Loucy (cell line): ENCODE measurements at regions not wholly inside any gene's neighbourhood (a gene's known extent, or its start where the extent isn't known, plus 50 kb on each side); places are given as distances from the start of the nearest gene placed in this dataset.

Experiments used
- H2AFZ ChIP-seq: fragments of 200-600 bp; sonication (generic); 2 replicates; pipeline ENCODE4 v1.6.0; 2016; ENCODE audit warnings: antibody characterized with exemption, mild to moderate bottlenecking, low read length, moderate library complexity
- H3F3A ChIP-seq: fragments of 200-600 bp; 2 replicates; pipeline ENCODE4 v1.6.0; 2016; ENCODE audit warnings: antibody characterized with exemption, low read depth, mild to moderate bottlenecking
- H3K27me3 ChIP-seq: fragments of 200-600 bp; sonication (generic); 2 replicates; pipeline ENCODE4 v1.6.1; 2014; ENCODE audit warnings: low read length, mild to moderate bottlenecking; ENCODE audit not compliant: insufficient read depth, poor library complexity, severe bottlenecking
- H3K36me3 ChIP-seq: fragments of 200-600 bp; sonication (generic); 2 replicates; pipeline ENCODE4 v1.6.1; 2016; ENCODE audit warnings: low read length; ENCODE audit not compliant: insufficient read depth
- H3K4me1 ChIP-seq: fragments of 200-600 bp; sonication (generic); 2 replicates; pipeline ENCODE4 v1.5.1; 2014; ENCODE audit warnings: low read length, mild to moderate bottlenecking; ENCODE audit not compliant: insufficient read depth, poor library complexity, severe bottlenecking
- H3K4me2 ChIP-seq: fragments of 200-600 bp; sonication (generic); 2 replicates; pipeline ENCODE4 v1.6.0; 2014; ENCODE audit warnings: antibody characterized with exemption, low read length, low read depth, mild to moderate bottlenecking; ENCODE audit not compliant: poor library complexity, severe bottlenecking
- H3K4me3 ChIP-seq: fragments of 200-600 bp; sonication (generic); 2 replicates; pipeline ENCODE4 v1.5.1; 2014; ENCODE audit warnings: low read length, mild to moderate bottlenecking, mixed read lengths; ENCODE audit not compliant: poor library complexity, severe bottlenecking
- H3K79me2 ChIP-seq: fragments of 200-600 bp; sonication (generic); 2 replicates; pipeline ENCODE4 v1.6.1; 2014; ENCODE audit warnings: low read length; ENCODE audit not compliant: insufficient read depth
- H3K9ac ChIP-seq: fragments of 200-600 bp; sonication (generic); 2 replicates; pipeline ENCODE4 v1.6.0; 2014; ENCODE audit warnings: mild to moderate bottlenecking, low read depth, low read length, moderate library complexity; ENCODE audit not compliant: poor library complexity, severe bottlenecking
- H3K9me2 ChIP-seq: fragments of 200-600 bp; sonication (generic); replicated peaks from 2 replicates; pipeline ENCODE4 v1.6.1; 2016; ENCODE audit warnings: low read depth, low read length, mixed read lengths
- H3K9me3 ChIP-seq: fragments of 200-600 bp; sonication (generic); 2 replicates; pipeline ENCODE4 v1.6.1; 2014; ENCODE audit warnings: mild to moderate bottlenecking, antibody characterized with exemption, low read length, low read depth; ENCODE audit not compliant: insufficient read depth
- H4K20me1 ChIP-seq: fragments of 200-600 bp; sonication (generic); 2 replicates; pipeline ENCODE4 v1.6.0; 2014; ENCODE audit warnings: antibody characterized with exemption, low read length, mild to moderate bottlenecking; ENCODE audit not compliant: insufficient read depth, poor library complexity, severe bottlenecking
- CTCF ChIP-seq: fragments of 200-600 bp; sonication (generic); conservative IDR thresholded peaks from 2 replicates; pipeline ENCODE4 v1.5.1; 2014; ENCODE audit warnings: mild to moderate bottlenecking, antibody characterized with exemption, low read length
- EZH2phosphoT487 ChIP-seq: fragments of 200-600 bp; IDR thresholded peaks from 2 replicates; pipeline ENCODE4 v1.6.1; 2018; ENCODE audit warnings: antibody characterized with exemption, mild to moderate bottlenecking, moderate library complexity, borderline replicate concordance

DNA sequence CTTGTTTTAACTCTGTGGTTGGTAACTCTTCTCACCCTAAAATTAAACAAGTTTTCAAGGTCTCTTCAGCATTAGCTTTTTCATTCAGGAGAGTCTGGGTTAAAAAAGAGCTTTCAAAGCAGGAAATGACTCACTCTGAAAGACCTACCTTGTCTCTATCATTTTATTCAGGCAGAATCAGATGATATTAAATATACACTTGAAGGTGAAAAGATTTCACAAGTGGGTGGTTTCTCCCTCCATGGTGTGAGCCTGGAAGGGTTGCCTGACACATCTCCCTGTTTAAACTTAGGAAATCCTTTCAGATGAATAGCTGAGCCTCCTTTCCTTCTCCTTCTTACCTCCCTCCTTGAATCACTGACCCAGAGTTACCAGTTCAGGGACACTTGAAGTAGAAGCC, 1402.0 kb upstream of the PIK3C3 start:
- Histone ChIP-seq H3F3A (no peaks in the 10 kb centered on the region), H3K79me2 (no peaks in the 10 kb centered on the region), H2AFZ (no peak overlapping the region), H3K27me3 (no peaks in the 10 kb centered on the region), H3K9me2 (no peaks in the 10 kb centered on the region), H3K4me2 (no peak overlapping the region), H3K36me3 (no peaks in the 10 kb centered on the region), H3K9me3 (no peaks in the 10 kb centered on the region), H3K4me3 (no peak overlapping the region), H3K4me1 (no peaks in the 10 kb centered on the region), H3K9ac (no peak overlapping the region), H4K20me1 (no peaks in the 10 kb centered on the region)
- TF ChIP-seq EZH2phosphoT487 (no peak), CTCF (no peak)

DNA sequence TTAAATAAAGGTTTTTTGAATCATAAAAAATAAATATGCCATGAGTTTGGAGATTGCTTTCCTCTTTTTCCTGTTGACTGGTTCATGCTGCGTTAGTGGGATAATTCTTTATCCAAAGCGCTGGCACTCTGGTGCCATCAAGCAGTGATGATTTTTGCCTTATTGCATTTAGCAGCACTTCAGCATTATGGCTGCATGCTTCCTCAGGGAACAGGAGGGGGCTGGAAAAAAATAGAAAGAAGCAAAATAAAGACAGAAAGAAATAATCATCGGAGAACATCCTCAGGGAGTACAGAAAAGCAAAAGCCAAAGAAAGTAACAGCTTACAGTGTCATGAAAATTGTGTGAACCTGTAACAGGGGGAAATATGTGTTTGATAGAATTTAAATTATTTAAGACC, 1408.2 kb upstream of the PIK3C3 start:
- Histone ChIP-seq H3K79me2 (no peaks in the 10 kb centered on the region), H3K4me2 (no peak overlapping the region), H3K36me3 (no peaks in the 10 kb centered on the region), H3K4me3 (no peak overlapping the region), H4K20me1 (no peaks in the 10 kb centered on the region), H3K27me3 (no peaks in the 10 kb centered on the region), H3K4me1 (no peaks in the 10 kb centered on the region), H2AFZ (no peak overlapping the region), H3K9me3 (no peaks in the 10 kb centered on the region), H3F3A (no peaks in the 10 kb centered on the region), H3K9ac (no peak overlapping the region), H3K9me2 (no peaks in the 10 kb centered on the region)
- TF ChIP-seq EZH2phosphoT487 (no peak), CTCF (no peak)

DNA sequence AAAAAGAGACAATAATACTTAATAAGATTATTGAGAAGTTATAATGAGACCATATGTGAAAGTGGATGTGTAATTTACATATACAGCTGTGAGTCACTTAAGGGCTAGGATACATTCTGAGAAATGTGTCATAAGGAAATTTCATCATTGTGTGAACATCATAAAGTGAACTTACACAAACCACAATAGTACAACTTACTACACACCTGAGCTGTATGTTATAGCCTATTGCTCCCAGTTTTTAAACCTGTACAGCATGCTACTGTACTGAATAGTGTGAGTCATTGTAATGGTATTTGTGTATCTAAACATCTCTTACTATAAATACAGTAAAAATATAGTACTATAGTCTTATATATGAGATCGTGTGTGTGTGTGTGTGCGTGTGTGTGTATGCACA, 1420.3 kb upstream of the PIK3C3 start:
- Histone ChIP-seq H3K4me3 (no peak overlapping the region), H3K36me3 (no peaks in the 10 kb centered on the region)

More for the DNA sequence above, 1420.3 kb upstream of the PIK3C3 start:
- Histone ChIP-seq H3K4me2 (no peak overlapping the region), H3K9me3 (no peaks in the 10 kb centered on the region), H3K4me1 (no peaks in the 10 kb centered on the region), H3K79me2 (no peaks in the 10 kb centered on the region), H2AFZ (no peak overlapping the region), H3K27me3 (no peaks in the 10 kb centered on the region), H3F3A (no peaks in the 10 kb centered on the region), H3K9me2 (no peaks in the 10 kb centered on the region), H4K20me1 (no peaks in the 10 kb centered on the region), H3K9ac (no peak overlapping the region)
- TF ChIP-seq CTCF = no peak
- no peak for TF ChIP-seq EZH2phosphoT487
